Liver (tissue), 3 donors: ENCODE measurements at regions not wholly inside any gene's neighbourhood (a gene's known extent, or its start where the extent isn't known, plus 50 kb on each side); places are given as distances from the start of the nearest gene placed in this dataset.

Source experiments
- ATF3 ChIP-seq: IDR thresholded peaks from 2 replicates; pipeline ENCODE4 v1.6.1; 2016; ENCODE audit warnings: antibody characterized with exemption
- CTCF ChIP-seq: fragments of 150-350 bp; IDR thresholded peaks from 2 replicates; pipeline ENCODE4 v1.5.1; 2017; ENCODE audit warnings: improper control_type of control experiment, low read depth, low read length; ENCODE audit not compliant: missing input control
- FOXA1 ChIP-seq: IDR thresholded peaks from 2 replicates; pipeline ENCODE4 v1.6.1; 2016; ENCODE audit warnings: antibody characterized with exemption
- GABPA ChIP-seq, 2 donors: IDR thresholded peaks in 1 of 2; conservative IDR thresholded peaks in 1 of 2; 2 replicates each; pipeline ENCODE4 v1.6.1; 2016; ENCODE audit warnings: antibody characterized with exemption in 2 of 2, mild to moderate bottlenecking in 1 of 2, moderate library complexity in 1 of 2
- HNF4A ChIP-seq, 2 donors: conservative IDR thresholded peaks; 2 replicates each; pipeline ENCODE4 v1.6.1; 2016; ENCODE audit warnings: antibody characterized with exemption in 2 of 2, mild to moderate bottlenecking in 2 of 2
- HNF4G ChIP-seq: IDR thresholded peaks from 2 replicates; pipeline ENCODE4 v1.6.1; 2016; ENCODE audit warnings: antibody characterized with exemption
- JUND ChIP-seq, 2 donors: IDR thresholded peaks; 2 replicates each; pipeline ENCODE4 v1.6.1; 2016; ENCODE audit warnings: antibody characterized with exemption in 2 of 2
- RAD21 ChIP-seq, 2 donors: IDR thresholded peaks; 2 replicates each; pipeline ENCODE4 v1.6.1; 2016; ENCODE audit warnings: antibody characterized with exemption in 2 of 2, mild to moderate bottlenecking in 2 of 2
- RXRA ChIP-seq, 2 donors: IDR thresholded peaks; 2 replicates each; pipeline ENCODE4 v1.6.1; 2017 to 2018; ENCODE audit warnings: antibody characterized with exemption in 2 of 2, mild to moderate bottlenecking in 1 of 2
- TAF1 ChIP-seq: conservative IDR thresholded peaks from 2 replicates; pipeline ENCODE4 v1.6.1; 2016; ENCODE audit warnings: antibody characterized with exemption, mild to moderate bottlenecking
- YY1 ChIP-seq: IDR thresholded peaks from 2 replicates; pipeline ENCODE4 v1.6.1; 2016; ENCODE audit warnings: antibody characterized with exemption, mild to moderate bottlenecking
- donor health status: healthy.
- donor health status: healthy.

GRCh38 chr5:34552686-34553085 lies 103.4 kb upstream of the RAI14 start:
- TF ChIP-seq CTCF (no peak), FOXA1 (no peak), GABPA (IDR thresholded peaks at IDR 0.05 in 1 of 2, conservative IDR thresholded peaks at IDR 0.05 in 1 of 2) (no peak), YY1 (no peak), ATF3 (no peak), JUND (IDR thresholded peaks at IDR 0.05) (no peak), TAF1 (no peak), RXRA (IDR thresholded peaks at IDR 0.05) (no peak), HNF4A (conservative IDR thresholded peaks at IDR 0.05) (no peak), RAD21 (IDR thresholded peaks at IDR 0.05) (no peak), HNF4G (no peak)
